SU-DHL-6 (cell line): ENCODE measurements at regions not wholly inside any gene's neighbourhood (a gene's known extent, or its start where the extent isn't known, plus 50 kb on each side); places are given as distances from the start of the nearest gene placed in this dataset.

Experiments used
- EZH2phosphoT487 ChIP-seq: fragments of 200-600 bp; sonication (generic), shearing (Covaris generic); conservative IDR thresholded peaks from 2 replicates; pipeline ENCODE4 v1.6.1; 2018; ENCODE audit warnings: mild to moderate bottlenecking, antibody characterized with exemption, low read length, moderate library complexity, mixed read lengths
- TF ChIP-seq, protein P1 (sequence below): fragments of 200-600 bp; sonication (generic); IDR thresholded peaks from one replicate; pipeline ENCODE4 v1.5.1; 2017; ENCODE audit warnings: antibody characterized with exemption, mild to moderate bottlenecking, low read length, moderate library complexity; ENCODE audit not compliant: insufficient read depth, poor library complexity, severe bottlenecking

DNA sequence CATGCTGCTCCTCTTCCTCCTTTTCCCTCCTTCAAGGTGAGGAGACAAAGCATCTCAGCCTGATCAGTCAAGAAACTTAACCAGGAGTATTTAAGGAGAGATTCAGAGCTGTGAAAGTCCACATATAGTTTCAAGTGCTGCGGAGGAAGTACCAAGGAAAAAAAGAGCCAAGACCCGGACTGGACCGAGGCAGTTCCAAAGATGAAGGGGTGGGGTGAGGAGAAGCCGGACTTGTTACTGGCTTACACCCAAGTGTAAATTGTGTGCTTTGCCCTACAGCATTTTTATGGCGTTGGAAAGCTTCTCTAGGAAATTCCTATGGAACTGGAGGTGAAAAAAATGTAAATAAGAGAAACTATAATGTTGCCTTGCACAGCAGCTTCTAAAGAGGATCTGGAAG is 263.1 kb downstream of the GRIN2B start:
- TF ChIP-seq, protein P1, sequence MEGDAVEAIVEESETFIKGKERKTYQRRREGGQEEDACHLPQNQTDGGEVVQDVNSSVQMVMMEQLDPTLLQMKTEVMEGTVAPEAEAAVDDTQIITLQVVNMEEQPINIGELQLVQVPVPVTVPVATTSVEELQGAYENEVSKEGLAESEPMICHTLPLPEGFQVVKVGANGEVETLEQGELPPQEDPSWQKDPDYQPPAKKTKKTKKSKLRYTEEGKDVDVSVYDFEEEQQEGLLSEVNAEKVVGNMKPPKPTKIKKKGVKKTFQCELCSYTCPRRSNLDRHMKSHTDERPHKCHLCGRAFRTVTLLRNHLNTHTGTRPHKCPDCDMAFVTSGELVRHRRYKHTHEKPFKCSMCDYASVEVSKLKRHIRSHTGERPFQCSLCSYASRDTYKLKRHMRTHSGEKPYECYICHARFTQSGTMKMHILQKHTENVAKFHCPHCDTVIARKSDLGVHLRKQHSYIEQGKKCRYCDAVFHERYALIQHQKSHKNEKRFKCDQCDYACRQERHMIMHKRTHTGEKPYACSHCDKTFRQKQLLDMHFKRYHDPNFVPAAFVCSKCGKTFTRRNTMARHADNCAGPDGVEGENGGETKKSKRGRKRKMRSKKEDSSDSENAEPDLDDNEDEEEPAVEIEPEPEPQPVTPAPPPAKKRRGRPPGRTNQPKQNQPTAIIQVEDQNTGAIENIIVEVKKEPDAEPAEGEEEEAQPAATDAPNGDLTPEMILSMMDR, result no peak
- no peak for TF ChIP-seq EZH2phosphoT487
